Globus pallidus (tissue), 1 donor: ENCODE measurements at regions not wholly inside any gene's neighbourhood (a gene's known extent, or its start where the extent isn't known, plus 50 kb on each side); places are given as distances from the start of the nearest gene placed in this dataset.
"Not testable (repeated sequence)": the region's sequence is repeated elsewhere in the genome, so short reads cannot be mapped to it uniquely, and the experiment has no call there.

ENCODE experiments used
- DNase-seq: peaks from one replicate; pipeline ENCODE4 v3.0.0-alpha.2; 2015; ENCODE audit warnings: low spot score

- no peak for DNase-seq
Observed at GRCh38 chr2:207409517-207409916, 120.2 kb upstream of the CREB1 start.

- DNase-seq, result no peak
Observed at GRCh38 chr2:207412787-207413310, 116.9 kb upstream of the CREB1 start.

DNA sequence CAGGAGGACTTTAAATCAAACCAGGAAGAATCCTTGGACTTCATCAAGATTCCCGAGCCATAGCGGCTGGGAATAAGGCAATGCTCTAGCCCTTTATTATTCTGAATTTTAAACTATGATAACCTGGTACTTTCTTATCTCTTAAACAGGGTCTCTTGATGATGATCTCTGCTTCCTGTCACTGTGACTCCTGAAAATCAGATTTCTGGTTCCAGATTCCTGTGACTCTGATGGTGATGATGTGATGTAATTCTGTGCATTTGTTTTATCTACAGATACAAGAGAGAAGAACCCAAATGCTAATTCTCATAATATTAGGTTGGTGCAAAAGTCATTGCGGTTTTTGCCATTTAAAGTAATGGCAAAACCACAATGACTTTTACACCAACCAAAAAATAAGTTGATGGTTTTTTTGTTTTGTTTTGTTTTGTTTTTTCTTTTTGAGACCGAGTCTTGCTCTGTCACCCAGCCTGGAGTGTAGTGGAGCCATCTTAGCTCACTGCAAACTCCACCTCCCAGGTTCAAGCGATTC is 116.3 kb upstream of the CREB1 start:
- DNase-seq, result no peak

DNA sequence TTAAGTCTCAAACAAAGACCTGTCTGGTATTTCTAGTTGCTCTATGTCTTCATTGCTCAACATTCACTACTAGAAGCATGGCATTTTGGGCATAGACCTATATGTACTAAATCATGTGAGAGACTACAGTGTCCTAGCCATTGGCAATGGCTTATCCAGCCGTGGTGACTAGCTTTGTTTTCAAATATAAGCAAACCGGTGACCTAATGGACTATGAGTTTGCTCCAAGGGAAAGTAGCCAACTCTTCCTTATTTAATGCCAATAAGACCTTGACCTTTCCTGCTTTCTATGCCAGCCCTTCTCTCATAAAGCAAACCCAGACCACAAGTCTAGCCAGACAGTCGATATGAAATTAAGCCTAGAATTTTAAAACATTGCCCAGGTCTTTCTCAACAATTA is 113.7 kb upstream of the CREB1 start:
- DNase-seq, result no peak

DNA sequence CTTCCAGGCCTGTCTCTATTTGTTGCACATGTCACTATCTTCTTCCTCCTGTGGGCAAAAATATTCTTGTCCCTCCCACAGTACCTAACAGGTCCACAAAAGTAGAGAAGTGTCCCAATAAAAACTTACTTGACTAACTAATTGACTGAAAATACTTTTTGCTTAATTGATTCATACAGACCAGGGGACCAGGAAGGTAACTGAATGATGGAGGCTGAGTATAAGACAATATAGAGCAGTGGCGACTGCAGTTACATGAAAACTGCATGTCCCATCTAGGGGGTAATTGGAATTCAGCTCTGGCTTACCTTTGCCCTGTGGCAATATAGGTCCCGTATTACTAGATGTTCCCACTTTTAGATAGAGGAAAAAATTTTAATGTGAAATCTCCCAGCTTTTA is 112.9 kb upstream of the CREB1 start:
- no peak for DNase-seq

DNA sequence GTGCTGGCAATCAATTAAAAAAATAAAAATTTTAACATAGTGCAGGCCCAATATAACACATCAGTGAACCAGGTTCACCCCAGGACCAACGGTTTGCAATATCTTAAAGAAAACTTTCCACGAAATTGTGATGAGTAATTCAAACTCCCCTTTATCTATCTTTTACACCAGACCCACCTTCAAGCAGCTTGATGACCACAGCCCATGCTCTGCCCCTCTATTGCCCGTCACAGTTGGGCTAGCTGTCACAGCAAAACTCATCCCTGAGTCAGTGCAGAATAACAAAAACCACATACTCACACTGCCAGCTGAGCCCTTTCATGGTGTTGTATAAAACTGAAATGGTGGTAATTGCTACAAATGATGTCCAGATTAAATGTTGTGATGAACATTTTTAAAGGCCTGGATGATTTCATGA is 112.5 kb upstream of the CREB1 start:
- no peak for DNase-seq

DNA sequence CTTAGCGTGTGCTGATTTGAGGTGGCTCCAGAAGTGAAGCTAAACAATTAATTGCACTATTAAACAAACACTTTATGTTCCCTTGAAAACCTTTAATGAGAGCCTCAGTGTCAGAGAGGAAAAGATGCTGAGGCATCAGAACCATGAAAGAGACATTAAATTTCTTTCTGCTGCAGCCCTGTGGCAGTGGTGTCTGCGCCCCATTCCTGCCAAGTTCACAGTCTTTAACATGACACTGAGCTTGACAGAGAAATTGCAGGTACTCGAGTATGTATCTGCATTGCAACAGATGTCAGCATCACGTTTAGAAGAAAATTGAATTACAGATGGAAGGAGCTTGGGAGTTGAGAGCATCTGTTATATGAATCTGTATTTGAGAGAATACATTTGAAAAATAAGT is 111.3 kb upstream of the CREB1 start:
- DNase-seq, result no peak

GRCh38 chr2:207419331-207419730 is 110.4 kb upstream of the CREB1 start:
- no peak for DNase-seq

- no peak for DNase-seq
Observed at GRCh38 chr2:207421671-207422070, 108.1 kb upstream of the CREB1 start.

DNA sequence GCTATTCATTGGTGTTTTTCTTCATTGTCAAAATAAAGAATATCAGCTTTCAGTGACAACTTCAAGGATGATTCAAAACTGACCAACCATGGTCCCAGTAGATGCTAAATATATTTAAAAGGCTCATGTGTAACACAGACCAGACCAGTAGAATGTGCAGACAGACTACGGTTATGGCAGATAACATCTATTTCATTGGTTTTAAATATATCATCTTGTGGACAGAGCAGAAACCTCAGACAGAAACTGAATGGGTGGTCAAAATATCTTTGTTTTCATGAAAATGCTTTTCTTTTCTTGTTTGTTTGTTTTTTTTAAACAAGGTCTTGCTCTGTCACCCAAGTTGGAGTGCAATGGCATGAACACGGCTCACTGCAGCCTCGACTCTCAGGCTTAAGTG is 107.4 kb upstream of the CREB1 start:
- no peak for DNase-seq

GRCh38 chr2:207423886-207424285 is 105.9 kb upstream of the CREB1 start:
- no peak for DNase-seq

- DNase-seq, result no peak
Observed at GRCh38 chr2:207427986-207428385, 101.8 kb upstream of the CREB1 start.

DNA sequence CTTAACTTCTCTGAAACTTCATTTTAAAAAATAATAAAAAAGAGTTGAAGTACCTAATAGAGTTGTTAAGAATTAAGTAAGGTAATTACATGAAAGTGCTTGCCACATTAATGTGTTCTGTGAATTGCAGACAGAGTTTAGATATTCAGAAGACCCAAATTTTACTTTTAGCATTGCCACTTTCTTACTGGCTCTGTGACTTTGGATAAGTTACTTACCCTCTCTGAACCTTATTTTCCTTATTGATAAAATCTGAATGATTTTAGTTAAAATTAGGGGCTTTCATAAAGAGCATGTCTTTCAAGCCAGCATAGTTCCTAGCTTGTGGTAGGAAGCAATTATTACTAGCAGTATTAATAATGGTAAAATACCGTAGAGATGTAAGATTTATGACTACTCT is 101.2 kb upstream of the CREB1 start:
- DNase-seq, result no peak

DNA sequence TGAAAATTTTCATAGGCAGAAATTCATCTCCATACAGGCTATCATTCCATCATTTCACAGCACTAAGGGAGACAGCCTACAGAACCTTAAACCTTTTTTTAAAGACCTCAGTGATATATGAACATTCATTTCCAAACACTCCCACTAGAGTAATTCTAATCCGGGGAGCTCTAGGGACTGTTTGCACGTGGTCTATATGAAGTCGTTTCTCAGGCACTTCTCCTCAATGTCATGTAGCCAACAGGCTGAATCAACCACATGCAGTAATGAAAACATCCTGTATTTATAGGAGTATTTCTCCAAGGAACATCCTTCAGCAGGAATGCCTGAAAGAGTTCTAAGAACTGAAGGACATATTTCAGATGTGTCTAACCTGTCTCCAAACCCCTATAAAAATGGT is 97.3 kb upstream of the CREB1 start:
- DNase-seq, result no peak

- no peak for DNase-seq
Observed at GRCh38 chr2:207434306-207434705, 95.5 kb upstream of the CREB1 start.

DNA sequence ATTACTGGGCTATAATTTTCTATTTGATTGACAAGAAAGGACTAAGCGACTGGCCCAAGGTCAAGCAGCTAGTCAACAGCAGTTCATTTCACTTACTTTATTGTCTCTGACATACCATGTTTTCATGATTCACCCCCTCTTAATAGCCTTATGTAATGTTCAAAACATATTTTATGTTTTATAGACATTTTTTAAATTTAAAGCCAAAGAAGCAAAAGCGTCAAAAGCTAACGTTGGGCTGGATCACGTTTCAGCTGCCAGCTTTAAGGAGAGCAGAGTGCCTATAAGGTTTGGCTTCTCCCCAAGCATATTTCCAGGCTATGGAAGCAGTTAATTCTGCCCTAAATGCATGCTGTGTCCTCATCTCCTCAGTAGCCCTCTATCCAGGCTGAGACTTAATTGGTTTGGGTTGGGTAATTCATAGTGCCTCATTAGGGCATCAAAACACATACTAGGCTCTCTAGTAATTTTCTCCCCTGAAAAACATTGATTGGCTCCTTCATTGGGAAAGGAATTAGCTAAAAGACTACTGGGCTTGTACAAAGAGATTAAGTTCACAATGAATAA is 94.8 kb upstream of the CREB1 start:
- DNase-seq, result no peak

DNA sequence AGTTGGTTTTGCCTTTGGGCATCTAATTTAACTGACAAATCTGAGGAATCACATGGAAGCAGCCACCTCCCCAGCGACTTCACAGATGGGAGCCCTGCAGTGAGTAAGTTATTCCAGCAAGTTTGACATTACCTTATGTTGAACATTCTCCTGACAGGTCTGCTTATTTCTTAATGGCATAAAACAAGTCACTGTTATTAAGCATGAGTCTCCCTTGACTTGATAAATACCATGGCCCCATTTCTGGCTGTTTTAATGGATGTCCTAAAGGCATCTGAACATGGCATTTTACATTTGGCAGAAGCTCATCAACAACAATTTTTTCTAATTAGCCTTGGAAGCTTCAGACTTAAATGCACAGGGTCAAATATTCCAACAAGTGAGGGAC is 92.6 kb upstream of the CREB1 start:
- no peak for DNase-seq

DNA sequence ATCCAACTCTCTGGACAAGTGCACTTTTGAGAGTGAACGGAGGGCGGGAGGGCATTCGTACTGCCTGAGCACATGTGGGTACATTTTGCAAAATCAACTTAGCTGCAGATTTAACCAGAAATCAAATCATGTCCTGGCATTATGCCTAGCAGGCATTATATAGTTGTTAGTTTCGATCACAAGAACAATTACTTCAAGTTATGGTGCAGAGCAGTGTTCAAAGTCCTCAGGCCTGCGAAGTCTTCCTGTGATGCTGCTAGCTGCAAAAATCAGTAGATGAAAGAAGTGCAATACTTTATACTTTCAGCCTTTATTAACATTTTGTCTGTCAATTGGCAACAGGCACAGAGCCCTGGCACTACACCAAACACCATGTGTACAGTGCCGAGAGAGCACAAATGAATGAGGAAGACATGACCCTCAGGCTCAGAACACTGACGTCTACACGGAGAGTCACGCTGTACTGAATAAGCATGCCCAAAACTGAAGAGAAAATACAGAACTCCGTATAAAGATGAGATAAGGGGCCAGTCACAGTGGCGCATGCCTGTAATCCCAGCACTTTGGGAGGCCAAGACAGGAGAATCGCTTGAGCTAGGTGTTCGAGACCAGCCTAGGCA is 92.1 kb upstream of the CREB1 start:
- DNase-seq, result no peak

- no peak for DNase-seq
Observed at GRCh38 chr2:207438414-207439126, 91.2 kb upstream of the CREB1 start.

- DNase-seq, result not testable (repeated sequence)
Observed at GRCh38 chr2:207439881-207440280, 89.9 kb upstream of the CREB1 start.

GRCh38 chr2:207444756-207445155 is 85.0 kb upstream of the CREB1 start:
- no peak for DNase-seq

GRCh38 chr2:207446653-207447052 is 83.1 kb upstream of the CREB1 start:
- DNase-seq, result no peak

DNA sequence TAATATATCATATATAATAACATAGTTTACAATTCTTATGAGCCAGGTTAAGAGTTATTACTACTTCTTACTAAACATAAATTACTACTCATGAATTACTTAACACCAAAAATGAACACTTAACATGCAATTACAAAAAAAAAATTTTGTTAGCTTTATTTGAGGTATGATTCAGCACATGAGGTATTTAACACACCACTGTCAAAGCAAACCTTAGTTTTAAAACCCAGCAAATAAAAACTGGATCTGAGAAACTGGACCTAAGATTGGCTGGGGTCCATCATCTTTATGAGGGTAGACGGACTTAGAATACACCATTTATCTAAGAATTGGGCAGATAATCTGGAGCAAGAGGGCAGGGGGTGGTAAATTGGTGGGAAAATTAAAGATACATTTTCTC is 81.8 kb upstream of the CREB1 start:
- DNase-seq, result no peak
